ENCODE measurements at regions not wholly inside any gene's neighbourhood (a gene's known extent, or its start where the extent isn't known, plus 50 kb on each side); places are given as distances from the start of the nearest gene placed in this dataset.
A peak's percentile ranks its signal among the peaks of the same experiment; 100 is the strongest.

DNA sequence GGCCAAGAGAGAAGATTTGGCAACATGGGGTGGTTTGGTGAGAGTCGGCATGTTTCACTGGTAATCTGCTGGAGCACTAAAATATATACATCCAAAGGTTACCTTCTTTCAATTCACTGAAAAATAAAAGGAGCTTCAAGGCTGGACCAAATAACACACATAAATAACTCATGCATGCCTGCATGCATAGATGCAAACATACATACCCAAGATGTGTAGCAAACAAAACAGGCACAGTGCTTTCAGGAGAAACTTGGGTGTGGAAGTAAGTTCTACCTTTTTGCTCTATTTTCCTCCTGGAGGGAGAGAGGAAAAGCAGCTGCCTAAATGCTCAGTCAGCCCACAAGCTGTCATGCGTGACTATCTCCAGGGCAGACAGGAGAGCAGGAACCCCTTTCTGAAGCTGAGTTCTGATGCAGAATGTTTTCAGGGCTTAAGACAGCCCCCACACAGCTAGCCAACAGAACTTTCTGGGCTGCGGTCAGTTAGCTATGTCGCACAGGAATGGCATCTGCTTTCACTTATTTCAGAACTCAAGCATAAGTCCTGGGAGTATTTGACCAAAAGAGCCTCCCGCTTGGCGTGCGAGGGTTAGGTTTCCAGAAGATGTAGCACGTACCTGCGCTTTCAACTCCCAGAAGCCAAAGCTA is 166.2 kb downstream of the TOMM20 start (continued):
- TF ChIP-seq, protein P1, sequence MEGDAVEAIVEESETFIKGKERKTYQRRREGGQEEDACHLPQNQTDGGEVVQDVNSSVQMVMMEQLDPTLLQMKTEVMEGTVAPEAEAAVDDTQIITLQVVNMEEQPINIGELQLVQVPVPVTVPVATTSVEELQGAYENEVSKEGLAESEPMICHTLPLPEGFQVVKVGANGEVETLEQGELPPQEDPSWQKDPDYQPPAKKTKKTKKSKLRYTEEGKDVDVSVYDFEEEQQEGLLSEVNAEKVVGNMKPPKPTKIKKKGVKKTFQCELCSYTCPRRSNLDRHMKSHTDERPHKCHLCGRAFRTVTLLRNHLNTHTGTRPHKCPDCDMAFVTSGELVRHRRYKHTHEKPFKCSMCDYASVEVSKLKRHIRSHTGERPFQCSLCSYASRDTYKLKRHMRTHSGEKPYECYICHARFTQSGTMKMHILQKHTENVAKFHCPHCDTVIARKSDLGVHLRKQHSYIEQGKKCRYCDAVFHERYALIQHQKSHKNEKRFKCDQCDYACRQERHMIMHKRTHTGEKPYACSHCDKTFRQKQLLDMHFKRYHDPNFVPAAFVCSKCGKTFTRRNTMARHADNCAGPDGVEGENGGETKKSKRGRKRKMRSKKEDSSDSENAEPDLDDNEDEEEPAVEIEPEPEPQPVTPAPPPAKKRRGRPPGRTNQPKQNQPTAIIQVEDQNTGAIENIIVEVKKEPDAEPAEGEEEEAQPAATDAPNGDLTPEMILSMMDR (IDR thresholded peaks at IDR 0.05 in 2 of 3, conservative IDR thresholded peaks at IDR 0.05 in 1 of 3; ENCODE audit: insufficient read depth in 2 of 3, low read depth in 1 of 3, low read length in 3 of 3) = no peak
- TF ChIP-seq BRD4 (IDR thresholded peaks at IDR 0.05) = peak; percentile 5; the same call in 1 of the 2 replicates
- TF ChIP-seq HNRNPL (IDR thresholded peaks at IDR 0.05; ENCODE audit: low read depth, low read length) = no peak
- TF ChIP-seq, protein P2, sequence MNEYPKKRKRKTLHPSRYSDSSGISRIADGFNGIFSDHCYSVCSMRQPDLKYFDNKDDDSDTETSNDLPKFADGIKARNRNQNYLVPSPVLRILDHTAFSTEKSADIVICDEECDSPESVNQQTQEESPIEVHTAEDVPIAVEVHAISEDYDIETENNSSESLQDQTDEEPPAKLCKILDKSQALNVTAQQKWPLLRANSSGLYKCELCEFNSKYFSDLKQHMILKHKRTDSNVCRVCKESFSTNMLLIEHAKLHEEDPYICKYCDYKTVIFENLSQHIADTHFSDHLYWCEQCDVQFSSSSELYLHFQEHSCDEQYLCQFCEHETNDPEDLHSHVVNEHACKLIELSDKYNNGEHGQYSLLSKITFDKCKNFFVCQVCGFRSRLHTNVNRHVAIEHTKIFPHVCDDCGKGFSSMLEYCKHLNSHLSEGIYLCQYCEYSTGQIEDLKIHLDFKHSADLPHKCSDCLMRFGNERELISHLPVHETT (CRISPR knock-in tag; conservative IDR thresholded peaks at IDR 0.05 in 1 of 2, IDR thresholded peaks at IDR 0.05 in 1 of 2) = no peak
- no peak for TF ChIP-seq ZNF143 (CRISPR knock-in tag; IDR thresholded peaks at IDR 0.05)
- no peak for TF ChIP-seq ZNF140 (CRISPR knock-in tag; IDR thresholded peaks at IDR 0.05)
- TF ChIP-seq, protein P3, sequence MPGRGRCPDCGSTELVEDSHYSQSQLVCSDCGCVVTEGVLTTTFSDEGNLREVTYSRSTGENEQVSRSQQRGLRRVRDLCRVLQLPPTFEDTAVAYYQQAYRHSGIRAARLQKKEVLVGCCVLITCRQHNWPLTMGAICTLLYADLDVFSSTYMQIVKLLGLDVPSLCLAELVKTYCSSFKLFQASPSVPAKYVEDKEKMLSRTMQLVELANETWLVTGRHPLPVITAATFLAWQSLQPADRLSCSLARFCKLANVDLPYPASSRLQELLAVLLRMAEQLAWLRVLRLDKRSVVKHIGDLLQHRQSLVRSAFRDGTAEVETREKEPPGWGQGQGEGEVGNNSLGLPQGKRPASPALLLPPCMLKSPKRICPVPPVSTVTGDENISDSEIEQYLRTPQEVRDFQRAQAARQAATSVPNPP (IDR thresholded peaks at IDR 0.05; ENCODE audit: borderline replicate concordance, insufficient read depth, insufficient read length) = no peak
- TF ChIP-seq, protein P4, sequence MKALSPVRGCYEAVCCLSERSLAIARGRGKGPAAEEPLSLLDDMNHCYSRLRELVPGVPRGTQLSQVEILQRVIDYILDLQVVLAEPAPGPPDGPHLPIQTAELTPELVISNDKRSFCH (CRISPR knock-in tag; IDR thresholded peaks at IDR 0.05) = no peak
- TF ChIP-seq, protein P4 (tag; IDR thresholded peaks at IDR 0.05) = peak; percentile 29; the same call in 1 of the 2 replicates
- TF ChIP-seq, protein P5, sequence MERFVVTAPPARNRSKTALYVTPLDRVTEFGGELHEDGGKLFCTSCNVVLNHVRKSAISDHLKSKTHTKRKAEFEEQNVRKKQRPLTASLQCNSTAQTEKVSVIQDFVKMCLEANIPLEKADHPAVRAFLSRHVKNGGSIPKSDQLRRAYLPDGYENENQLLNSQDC (CRISPR knock-in tag; IDR thresholded peaks at IDR 0.05) = no peak
- TF ChIP-seq SAP30 (IDR thresholded peaks at IDR 0.05; ENCODE audit: borderline replicate concordance, insufficient read depth, low read depth, low read length, poor library complexity, severe bottlenecking) = no peak
- no peak for TF ChIP-seq JUN (IDR thresholded peaks at IDR 0.05; ENCODE audit: borderline replicate concordance, low read depth, low read length)
- no peak for TF ChIP-seq JUN (CRISPR knock-in tag; IDR thresholded peaks at IDR 0.05; ENCODE audit: borderline replicate concordance)
- no peak for TF ChIP-seq SAFB (IDR thresholded peaks at IDR 0.05; ENCODE audit: borderline replicate concordance, low read depth, low read length)
- no peak; a peak in 1 of 4 replicates for TF ChIP-seq TRIM24 (IDR thresholded peaks at IDR 0.05)
- TF ChIP-seq, protein P6, sequence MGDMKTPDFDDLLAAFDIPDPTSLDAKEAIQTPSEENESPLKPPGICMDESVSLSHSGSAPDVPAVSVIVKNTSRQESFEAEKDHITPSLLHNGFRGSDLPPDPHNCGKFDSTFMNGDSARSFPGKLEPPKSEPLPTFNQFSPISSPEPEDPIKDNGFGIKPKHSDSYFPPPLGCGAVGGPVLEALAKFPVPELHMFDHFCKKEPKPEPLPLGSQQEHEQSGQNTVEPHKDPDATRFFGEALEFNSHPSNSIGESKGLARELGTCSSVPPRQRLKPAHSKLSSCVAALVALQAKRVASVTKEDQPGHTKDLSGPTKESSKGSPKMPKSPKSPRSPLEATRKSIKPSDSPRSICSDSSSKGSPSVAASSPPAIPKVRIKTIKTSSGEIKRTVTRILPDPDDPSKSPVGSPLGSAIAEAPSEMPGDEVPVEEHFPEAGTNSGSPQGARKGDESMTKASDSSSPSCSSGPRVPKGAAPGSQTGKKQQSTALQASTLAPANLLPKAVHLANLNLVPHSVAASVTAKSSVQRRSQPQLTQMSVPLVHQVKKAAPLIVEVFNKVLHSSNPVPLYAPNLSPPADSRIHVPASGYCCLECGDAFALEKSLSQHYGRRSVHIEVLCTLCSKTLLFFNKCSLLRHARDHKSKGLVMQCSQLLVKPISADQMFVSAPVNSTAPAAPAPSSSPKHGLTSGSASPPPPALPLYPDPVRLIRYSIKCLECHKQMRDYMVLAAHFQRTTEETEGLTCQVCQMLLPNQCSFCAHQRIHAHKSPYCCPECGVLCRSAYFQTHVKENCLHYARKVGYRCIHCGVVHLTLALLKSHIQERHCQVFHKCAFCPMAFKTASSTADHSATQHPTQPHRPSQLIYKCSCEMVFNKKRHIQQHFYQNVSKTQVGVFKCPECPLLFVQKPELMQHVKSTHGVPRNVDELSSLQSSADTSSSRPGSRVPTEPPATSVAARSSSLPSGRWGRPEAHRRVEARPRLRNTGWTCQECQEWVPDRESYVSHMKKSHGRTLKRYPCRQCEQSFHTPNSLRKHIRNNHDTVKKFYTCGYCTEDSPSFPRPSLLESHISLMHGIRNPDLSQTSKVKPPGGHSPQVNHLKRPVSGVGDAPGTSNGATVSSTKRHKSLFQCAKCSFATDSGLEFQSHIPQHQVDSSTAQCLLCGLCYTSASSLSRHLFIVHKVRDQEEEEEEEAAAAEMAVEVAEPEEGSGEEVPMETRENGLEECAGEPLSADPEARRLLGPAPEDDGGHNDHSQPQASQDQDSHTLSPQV (IDR thresholded peaks at IDR 0.05) = no peak
- no peak for TF ChIP-seq NEUROD1 (IDR thresholded peaks at IDR 0.05; ENCODE audit: borderline replicate concordance, low read depth, low read length, partially characterized antibody)

Measured in K562 (cell line).